IPS DF 19.7 (cell line): ENCODE measurements at regions not wholly inside any gene's neighbourhood (a gene's known extent, or its start where the extent isn't known, plus 50 kb on each side); places are given as distances from the start of the nearest gene placed in this dataset.
"Not testable (repeated sequence)": the region's sequence is repeated elsewhere in the genome, so short reads cannot be mapped to it uniquely, and the experiment has no call there.

Source experiments
- DNase-seq: peaks from one replicate; pipeline ENCODE4 v3.0.0-alpha.2; 2013; ENCODE audit warnings: low read depth, low spot score

DNA sequence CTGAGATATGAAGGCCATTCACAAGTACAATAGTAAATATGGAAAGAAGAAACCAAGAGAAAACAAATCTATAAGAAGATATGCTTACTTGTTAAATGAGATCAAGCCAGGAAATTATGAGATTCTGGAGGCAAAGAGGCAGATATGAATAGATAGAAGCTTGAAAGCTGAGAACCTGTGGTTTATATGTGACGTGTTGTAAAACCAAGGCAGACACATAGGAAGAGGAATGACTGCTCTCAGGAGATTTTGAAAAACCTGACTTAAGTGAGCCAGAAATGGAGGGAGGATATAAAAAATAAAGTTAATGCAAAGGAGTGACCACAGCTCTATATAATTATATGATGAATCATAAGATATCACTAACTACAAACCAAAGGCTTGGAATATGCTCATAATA, 1160.5 kb upstream of the CNTN5 start:
- DNase-seq, result no peak

GRCh38 chr11:97862021-97862420, 1158.7 kb upstream of the CNTN5 start:
- DNase-seq, result no peak

DNA sequence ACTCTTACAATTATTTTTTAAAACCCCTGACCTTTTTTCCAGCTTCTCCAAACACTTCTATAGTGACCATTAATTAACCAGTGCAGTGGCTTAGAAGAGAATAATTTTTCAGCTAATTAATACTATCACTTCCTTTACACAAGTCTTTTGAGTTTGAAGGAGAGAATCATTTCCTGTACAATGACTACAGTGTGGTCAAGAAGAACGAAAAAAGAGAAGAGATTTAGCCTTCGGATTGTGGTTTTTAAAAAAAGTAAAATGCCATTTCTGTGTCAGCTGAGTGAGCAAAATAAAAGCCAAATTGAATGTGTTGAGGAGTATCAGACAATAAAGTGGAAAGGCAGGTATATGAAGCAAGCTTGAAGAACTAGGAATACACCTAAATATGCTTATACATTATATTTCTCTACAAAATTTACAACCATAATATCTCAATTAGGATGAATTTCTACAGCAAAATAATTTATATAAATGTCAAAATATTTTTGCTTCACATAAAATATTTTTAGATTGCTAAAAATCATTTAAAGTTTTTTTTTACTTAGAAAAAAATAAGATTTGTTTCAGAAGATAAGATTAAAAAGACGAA, 1155.2 kb upstream of the CNTN5 start:
- no peak for DNase-seq

DNA sequence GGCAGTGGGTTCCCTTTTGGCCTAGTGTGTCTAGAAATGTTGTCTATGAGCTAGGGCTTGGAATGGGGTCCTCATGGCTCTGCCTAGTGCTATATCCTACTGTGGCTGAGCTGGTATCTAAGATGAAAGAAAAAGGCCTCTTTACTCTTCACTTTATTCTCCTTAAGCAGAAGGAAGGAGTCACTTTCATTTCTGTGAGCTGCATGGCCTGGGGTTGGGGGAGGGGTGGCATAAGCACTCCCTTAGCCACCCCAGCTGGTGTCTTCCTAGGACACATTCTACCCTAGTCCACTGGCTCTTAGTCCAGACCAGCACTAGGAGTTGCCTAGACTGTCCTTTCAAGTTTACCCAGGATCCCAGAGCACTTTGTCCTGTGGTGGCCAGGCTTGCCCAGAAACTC, 1148.9 kb upstream of the CNTN5 start:
- no peak for DNase-seq

GRCh38 chr11:97880209-97880608, 1140.5 kb upstream of the CNTN5 start:
- no peak for DNase-seq

DNA sequence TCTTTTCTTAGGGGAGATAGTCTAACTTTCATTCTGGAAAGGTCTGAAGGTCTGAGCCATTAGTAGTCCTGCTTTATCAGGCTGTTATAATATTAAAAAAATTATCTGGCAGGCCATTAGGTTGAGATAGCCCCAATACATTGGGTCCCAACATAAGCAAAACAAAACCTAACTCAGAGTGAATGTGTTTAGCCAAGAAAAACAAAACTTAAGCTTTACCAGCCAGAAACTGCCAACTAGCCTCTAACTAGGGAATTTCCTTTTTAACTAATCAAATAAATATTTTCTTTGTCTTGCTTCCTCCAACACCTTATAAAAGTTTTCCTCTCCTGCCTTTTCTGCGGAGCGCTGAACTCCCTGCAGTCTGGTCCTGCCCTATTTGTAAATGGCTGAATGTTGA, 1137.7 kb upstream of the CNTN5 start:
- no peak for DNase-seq

DNA sequence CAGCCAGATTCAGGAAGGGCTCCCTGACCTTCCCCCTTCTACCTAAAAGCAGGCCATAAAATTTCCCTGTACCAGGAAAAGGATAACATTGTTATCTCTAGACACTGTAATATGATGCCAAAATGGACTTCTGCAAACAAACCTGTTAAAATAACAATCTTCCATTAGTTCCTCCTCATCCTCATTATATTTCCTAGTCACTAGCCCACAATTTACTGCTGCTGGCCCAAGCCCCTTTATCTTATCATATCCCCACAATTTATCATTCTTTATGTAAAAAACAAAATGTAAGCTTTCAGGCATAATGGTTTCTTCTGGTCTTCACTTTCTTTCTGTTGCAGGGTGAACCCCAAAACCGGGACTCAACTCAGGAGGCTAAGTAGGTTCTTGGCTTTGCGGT, 1132.1 kb upstream of the CNTN5 start:
- DNase-seq, result no peak

- no peak for DNase-seq
Measured at GRCh38 chr11:97890466-97890865, 1130.3 kb upstream of the CNTN5 start.

GRCh38 chr11:97893612-97894011, 1127.1 kb upstream of the CNTN5 start:
- no peak for DNase-seq

DNA sequence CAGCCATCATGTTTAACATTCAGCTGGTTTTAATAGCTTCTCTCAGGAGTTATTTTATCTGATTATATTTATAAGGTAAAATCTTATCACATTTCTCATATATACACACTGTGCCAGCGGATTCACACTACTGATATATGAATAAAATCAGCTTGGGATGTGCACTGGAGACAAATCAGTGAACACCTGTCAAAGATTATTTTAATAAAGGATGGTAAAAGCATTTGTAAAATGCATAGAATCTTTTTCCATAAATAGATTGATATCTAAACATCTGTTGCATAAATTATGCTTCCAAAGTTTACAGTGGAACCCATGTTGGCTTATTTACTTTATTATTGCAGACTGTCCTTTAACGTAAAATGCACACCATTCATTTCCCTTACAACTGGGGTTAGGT, 1125.8 kb upstream of the CNTN5 start:
- no peak for DNase-seq

DNA sequence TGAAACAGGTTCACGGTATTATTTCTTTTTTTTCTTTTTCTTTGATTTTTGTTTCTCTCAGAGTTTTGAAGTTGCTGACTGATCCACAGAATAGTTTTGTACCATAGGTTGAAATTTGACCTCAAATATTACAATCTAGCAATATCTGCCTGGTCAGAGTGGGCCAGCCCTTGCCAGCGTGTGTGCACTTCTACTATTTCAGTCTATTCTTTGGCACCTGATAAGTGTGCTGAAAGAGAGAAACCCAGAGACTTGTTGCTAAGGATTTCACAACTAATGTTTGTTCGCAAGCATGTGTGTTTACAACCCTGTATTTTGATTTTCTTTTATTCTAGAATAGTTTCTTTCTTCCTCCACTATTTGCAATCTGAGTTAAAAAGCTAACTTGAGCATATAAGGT, 1125.2 kb upstream of the CNTN5 start:
- no peak for DNase-seq

- DNase-seq, result no peak
Measured at GRCh38 chr11:97902828-97903227, 1117.9 kb upstream of the CNTN5 start.

- DNase-seq, result no peak
Measured at GRCh38 chr11:97905101-97905500, 1115.6 kb upstream of the CNTN5 start.

DNA sequence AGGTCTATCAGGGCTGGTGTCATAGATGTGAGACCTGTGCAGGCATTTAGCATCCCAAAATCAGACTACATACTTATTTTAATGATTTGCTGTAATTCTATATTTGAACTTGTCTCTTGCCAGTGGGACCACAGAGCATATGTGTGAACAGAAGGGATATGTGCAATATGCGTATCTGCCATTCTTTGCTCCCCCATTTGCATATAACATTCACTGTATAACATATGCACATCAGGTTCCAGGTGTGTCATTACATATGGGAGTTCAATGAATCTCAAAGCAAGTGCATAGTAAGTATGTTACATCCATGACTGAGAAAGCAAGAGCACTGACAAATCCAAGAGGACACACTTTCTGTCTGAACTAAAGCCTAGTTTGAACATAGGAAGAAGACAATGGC, 1115.1 kb upstream of the CNTN5 start:
- no peak for DNase-seq

GRCh38 chr11:97908354-97908753, 1112.4 kb upstream of the CNTN5 start:
- no peak for DNase-seq

GRCh38 chr11:97909614-97910399, 1110.9 kb upstream of the CNTN5 start:
- DNase-seq, result no peak

DNA sequence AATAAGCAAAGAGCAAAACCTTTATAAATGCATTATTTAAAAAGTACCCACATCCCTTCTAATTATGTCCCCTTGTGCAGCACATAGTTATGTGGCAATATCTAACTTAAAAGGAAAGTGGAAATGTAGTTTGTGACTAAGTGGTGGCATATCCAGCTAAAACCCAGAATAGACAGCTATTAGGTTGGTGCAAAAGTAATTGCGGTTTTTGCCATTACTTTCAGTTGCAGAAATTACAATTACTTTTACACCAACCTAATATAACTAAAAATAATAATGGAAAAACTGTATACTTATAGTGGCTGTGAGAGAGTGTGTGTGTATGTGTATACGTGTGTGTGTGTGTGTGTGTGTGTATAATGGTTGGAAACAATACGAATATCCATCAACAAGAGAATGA, 1108.1 kb upstream of the CNTN5 start:
- DNase-seq, result no peak

DNA sequence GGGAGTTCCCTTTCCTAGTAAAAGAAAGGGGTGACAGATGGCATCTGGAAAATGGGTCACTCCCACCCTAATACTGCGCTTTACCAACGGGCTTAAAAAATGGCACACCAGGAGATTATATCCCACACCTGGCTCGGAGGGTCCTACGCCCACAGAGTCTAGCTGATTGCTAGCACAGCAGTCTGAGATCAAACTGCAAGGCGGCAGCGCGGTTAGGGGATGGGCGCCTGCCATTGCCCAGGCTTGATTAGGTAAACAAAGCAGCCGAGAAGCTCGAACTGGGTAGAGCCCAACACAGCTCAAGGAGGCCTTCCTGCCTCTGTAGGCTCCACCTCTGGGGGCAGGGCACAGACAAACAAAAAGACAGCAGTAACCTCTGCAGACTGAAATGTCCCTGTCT, 1097.8 kb upstream of the CNTN5 start:
- not testable (repeated sequence) for DNase-seq

DNA sequence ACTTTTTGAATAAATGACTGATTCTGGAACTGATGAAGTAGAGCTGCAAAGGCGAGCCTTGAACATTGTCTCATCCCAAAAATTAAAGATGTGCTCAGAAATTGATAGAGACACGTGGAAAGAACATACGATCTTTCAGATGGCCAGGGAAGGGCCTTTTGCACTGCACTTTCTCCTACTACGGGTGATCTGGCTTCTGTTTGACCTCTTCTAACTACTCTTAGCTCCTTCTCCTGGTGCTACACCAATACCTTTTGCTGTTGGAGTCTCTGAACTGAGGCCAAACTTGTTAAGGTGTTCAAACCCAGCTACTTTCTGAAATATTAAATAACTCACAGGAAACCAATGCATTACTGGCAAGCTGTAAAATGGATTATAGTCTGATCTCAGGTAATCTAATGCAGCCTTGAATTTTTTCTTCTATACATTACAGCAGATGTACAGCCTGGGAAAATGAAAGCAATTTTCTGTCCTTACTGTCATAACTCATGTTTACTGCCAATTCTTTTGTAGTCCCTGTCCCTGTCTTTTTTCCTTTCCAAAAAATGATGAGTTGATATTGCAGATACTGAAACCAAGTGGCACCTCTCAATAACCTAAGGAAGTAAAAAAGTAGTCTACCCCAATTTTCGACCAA, 1086.1 kb upstream of the CNTN5 start:
- no peak for DNase-seq

DNA sequence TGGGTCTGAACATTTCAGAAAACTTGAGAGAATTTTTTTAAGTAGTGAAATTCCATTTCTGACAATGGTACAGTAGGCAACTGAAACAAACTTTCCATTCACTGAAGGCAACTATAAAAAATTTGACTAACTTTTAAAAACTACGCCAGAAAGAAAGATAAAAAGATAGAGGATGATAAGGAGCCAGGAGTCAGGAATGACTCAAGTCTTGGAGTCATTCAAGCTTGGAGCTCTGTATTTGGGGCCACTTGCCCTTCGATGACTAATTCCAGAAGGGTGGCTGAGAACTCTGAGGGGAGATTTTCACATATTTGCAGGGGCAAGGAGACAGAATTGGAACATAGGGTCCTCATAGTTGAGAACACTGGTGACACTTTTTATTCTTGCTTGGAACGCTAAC, 1083.2 kb upstream of the CNTN5 start:
- DNase-seq, result no peak

- DNase-seq, result peak; percentile 9
Measured at GRCh38 chr11:97938789-97939188, 1082.0 kb upstream of the CNTN5 start.

DNA sequence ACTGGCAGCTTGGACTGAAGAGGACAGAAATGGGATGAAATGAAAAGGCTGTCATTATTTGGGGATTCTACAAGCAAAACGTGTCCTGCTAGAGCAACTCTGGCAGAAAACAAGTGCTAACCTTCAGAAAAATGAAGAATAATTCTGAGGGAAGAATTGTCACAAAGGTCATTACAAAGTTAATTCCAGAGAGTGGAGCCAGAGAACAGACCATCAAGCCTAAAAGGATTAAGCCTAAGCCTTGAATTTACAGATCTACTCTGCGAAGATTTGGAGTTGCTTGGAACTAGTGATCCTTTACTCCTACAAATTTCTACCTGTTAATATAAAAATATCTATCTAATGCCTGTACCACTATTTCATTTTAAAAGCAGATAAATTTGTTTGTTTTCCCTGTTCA, 1077.3 kb upstream of the CNTN5 start:
- DNase-seq, result no peak

GRCh38 chr11:97948793-97949192, 1072.0 kb upstream of the CNTN5 start:
- no peak for DNase-seq
